ENCODE measurements at regions not wholly inside any gene's neighbourhood (a gene's known extent, or its start where the extent isn't known, plus 50 kb on each side); places are given as distances from the start of the nearest gene placed in this dataset.

DNA sequence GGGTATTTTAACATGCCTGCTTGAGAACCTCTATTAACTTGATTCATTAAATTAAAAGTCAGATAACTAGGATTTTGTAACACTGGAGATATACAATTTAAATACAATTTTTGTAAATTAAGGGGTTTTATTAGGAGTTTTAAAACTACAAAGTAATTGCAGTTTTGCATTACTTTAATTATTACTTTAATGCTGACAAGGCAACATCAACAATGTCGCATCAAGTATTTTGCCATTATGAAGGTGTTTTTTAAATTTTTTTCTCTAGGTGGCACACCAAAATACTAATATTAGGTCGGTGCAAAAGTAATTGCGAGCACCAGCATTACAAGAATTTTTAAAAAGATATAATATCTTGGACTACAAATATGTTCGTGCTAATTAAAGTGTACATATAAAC is 513.4 kb downstream of the ANKRD7 start:
- TF ChIP-seq EZH2phosphoT487 (conservative IDR thresholded peaks at IDR 0.05; ENCODE audit: low read length), result no peak
- TF ChIP-seq, protein P1, sequence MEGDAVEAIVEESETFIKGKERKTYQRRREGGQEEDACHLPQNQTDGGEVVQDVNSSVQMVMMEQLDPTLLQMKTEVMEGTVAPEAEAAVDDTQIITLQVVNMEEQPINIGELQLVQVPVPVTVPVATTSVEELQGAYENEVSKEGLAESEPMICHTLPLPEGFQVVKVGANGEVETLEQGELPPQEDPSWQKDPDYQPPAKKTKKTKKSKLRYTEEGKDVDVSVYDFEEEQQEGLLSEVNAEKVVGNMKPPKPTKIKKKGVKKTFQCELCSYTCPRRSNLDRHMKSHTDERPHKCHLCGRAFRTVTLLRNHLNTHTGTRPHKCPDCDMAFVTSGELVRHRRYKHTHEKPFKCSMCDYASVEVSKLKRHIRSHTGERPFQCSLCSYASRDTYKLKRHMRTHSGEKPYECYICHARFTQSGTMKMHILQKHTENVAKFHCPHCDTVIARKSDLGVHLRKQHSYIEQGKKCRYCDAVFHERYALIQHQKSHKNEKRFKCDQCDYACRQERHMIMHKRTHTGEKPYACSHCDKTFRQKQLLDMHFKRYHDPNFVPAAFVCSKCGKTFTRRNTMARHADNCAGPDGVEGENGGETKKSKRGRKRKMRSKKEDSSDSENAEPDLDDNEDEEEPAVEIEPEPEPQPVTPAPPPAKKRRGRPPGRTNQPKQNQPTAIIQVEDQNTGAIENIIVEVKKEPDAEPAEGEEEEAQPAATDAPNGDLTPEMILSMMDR (IDR thresholded peaks at IDR 0.05; ENCODE audit: insufficient read depth, low read length, poor library complexity, severe bottlenecking), result no peak
